A549 (cell line): ENCODE measurements at regions not wholly inside any gene's neighbourhood (a gene's known extent, or its start where the extent isn't known, plus 50 kb on each side); places are given as distances from the start of the nearest gene placed in this dataset.

Source experiments
- ATAC-seq, 2 experiments: fragments of 200-7000 bp in 1 of 2; fragments of >200 bp in 1 of 2; cut with Nextera tagmentation in 1 of 2; cut with Tn5 transposase in 1 of 2; 3 replicates each; pipeline versions ENCODE4 v1.8.0 to v1.9.1; 2018 to 2020; ENCODE audit warnings: mild to moderate bottlenecking in 1 of 2, moderate library complexity in 1 of 2
- CTCF ChIA-PET: fragments of 300-600 bp; sonication (Branson Sonifier 250); formaldehyde crosslinking; extraction: SDS; loops from one replicate; lab custom pipeline; 2021; ENCODE audit warnings: antibody characterized with exemption, inconsistent platforms; lab: Yijun Ruan, JAX
- POLR2A ChIA-PET: fragments of 350-600 bp; formaldehyde crosslinking; extraction: SDS; loops from one replicate; lab custom pipeline; 2021; ENCODE audit warnings: antibody characterized with exemption, inconsistent platforms; lab: Yijun Ruan, JAX
- DNase-seq, 2 experiments: peaks; one replicate each; pipeline versions ENCODE4 v3.0.0 to v3.0.0-alpha.2; 2011 to 2016; ENCODE audit warnings: low read depth in 1 of 2, low spot score in 1 of 2
- FAIRE-seq: peaks from 2 replicates; lab custom pipeline; 2011; peaks lifted over from hg19 to GRCh38; lab: Jason Lieb, UNC
- H3K27ac ChIP-seq, 2 experiments: fragments of >200 bp; sonication (Bioruptor Twin); formaldehyde crosslinking; 3 replicates each; pipeline ENCODE4 v1.5.1; 2016 to 2017
- H3K4me1 ChIP-seq: fragments of >200 bp; sonication (Bioruptor Twin); formaldehyde crosslinking; 3 replicates; pipeline ENCODE4 v1.6.1; 2016
- H3K4me2 ChIP-seq: fragments of >200 bp; sonication (Bioruptor Twin); formaldehyde crosslinking; 3 replicates; pipeline ENCODE4 v1.6.1; 2016
- H3K4me3 ChIP-seq: fragments of >200 bp; sonication (Bioruptor Twin); formaldehyde crosslinking; 3 replicates; pipeline ENCODE4 v1.5.1; 2016
- H3K9me3 ChIP-seq: fragments of >200 bp; sonication (Bioruptor Twin); formaldehyde crosslinking; 3 replicates; pipeline ENCODE4 v1.6.1; 2016
- BCL3 ChIP-seq: fragments of >200 bp; sonication (Bioruptor Twin); formaldehyde crosslinking; IDR thresholded peaks from 3 replicates; pipeline ENCODE4 v1.6.1; 2016
- CBX2 ChIP-seq: fragments of 200-600 bp; sonication (generic); IDR thresholded peaks from 2 replicates; pipeline ENCODE4 v1.6.1; 2016; ENCODE audit warnings: low read depth, mild to moderate bottlenecking, borderline replicate concordance
- E2F6 ChIP-seq: IDR thresholded peaks from 2 replicates; pipeline ENCODE4 v1.6.1; 2012; ENCODE audit warnings: low read depth, borderline replicate concordance
- EHMT2 ChIP-seq: fragments of 200-600 bp; sonication (generic); IDR thresholded peaks from 2 replicates; pipeline ENCODE4 v1.6.1; 2016; ENCODE audit warnings: antibody characterized with exemption, low read depth, mild to moderate bottlenecking, moderate library complexity
- ESRRA ChIP-seq: fragments of 150-350 bp; IDR thresholded peaks from 2 replicates; pipeline ENCODE4 v1.6.1; 2014; ENCODE audit warnings: mild to moderate bottlenecking, low read length, borderline replicate concordance
- FOSB ChIP-seq: fragments of 250-450 bp; sonication (Bioruptor Pico); IDR thresholded peaks from 2 replicates; pipeline ENCODE4 v1.5.0; 2020; ENCODE audit warnings: mild to moderate bottlenecking, moderate library complexity
- GATA3 ChIP-seq: IDR thresholded peaks from 2 replicates; pipeline ENCODE4 v1.6.1; 2012; ENCODE audit warnings: borderline replicate concordance
- HEYL ChIP-seq: fragments of 250-450 bp; sonication (Bioruptor Pico); IDR thresholded peaks from 2 replicates; pipeline ENCODE4 v1.8.0; 2021; ENCODE audit warnings: mild to moderate bottlenecking, moderate library complexity
- HOXA7 ChIP-seq: fragments of 250-450 bp; sonication (Bioruptor Pico); IDR thresholded peaks from 2 replicates; pipeline ENCODE4 v1.5.0; 2020; ENCODE audit warnings: mild to moderate bottlenecking, moderate library complexity
- HOXB5 ChIP-seq: fragments of 250-450 bp; sonication (Bioruptor Pico); IDR thresholded peaks from 2 replicates; pipeline ENCODE4 v1.5.0; 2020; ENCODE audit warnings: mild to moderate bottlenecking, moderate library complexity
- KDM1A ChIP-seq: fragments of 200-600 bp; sonication (generic); IDR thresholded peaks from 2 replicates; pipeline ENCODE4 v1.6.1; 2016; ENCODE audit warnings: low read depth, mild to moderate bottlenecking
- MAFK ChIP-seq: fragments of 450-650 bp; IDR thresholded peaks from 2 replicates; pipeline ENCODE4 v1.6.1; 2014; ENCODE audit not compliant: partially characterized antibody
- MYC ChIP-seq: IDR thresholded peaks from 2 replicates; pipeline ENCODE4 v1.6.1; 2012; ENCODE audit warnings: mild to moderate bottlenecking, inconsistent platforms, low read length, improper control_type of control experiment, borderline replicate concordance
- NFE2L2 ChIP-seq: fragments of 150-350 bp; conservative IDR thresholded peaks from 2 replicates; pipeline ENCODE4 v1.6.1; 2014; ENCODE audit warnings: low read length
- NPAS2 ChIP-seq: fragments of 250-450 bp; sonication (Bioruptor Pico); IDR thresholded peaks from 2 replicates; pipeline ENCODE4 v1.8.0; 2022; ENCODE audit warnings: mild to moderate bottlenecking, moderate library complexity, borderline replicate concordance
- POLR2A ChIP-seq: IDR thresholded peaks from 2 replicates; pipeline ENCODE4 v1.6.1; 2012; ENCODE audit warnings: mild to moderate bottlenecking, low read length
- POLR2AphosphoS2 ChIP-seq: conservative IDR thresholded peaks from 2 replicates; pipeline ENCODE4 v1.6.1; 2012; ENCODE audit warnings: low read length, improper control_type of control experiment, inconsistent platforms
- REST ChIP-seq: fragments of 200-600 bp; sonication (generic); IDR thresholded peaks from 2 replicates; pipeline ENCODE4 v1.6.1; 2016; ENCODE audit warnings: antibody characterized with exemption, mild to moderate bottlenecking, moderate library complexity
- RNF2 ChIP-seq: fragments of 200-600 bp; sonication (generic); IDR thresholded peaks from 2 replicates; pipeline ENCODE4 v1.6.1; 2016; ENCODE audit warnings: low read depth, mild to moderate bottlenecking, antibody characterized with exemption, moderate library complexity, borderline replicate concordance
- SREBF2 ChIP-seq: fragments of 450-650 bp; IDR thresholded peaks from 2 replicates; pipeline ENCODE4 v1.6.1; 2014; ENCODE audit warnings: mild to moderate bottlenecking, moderate library complexity
- TFCP2L1 ChIP-seq: fragments of 250-450 bp; sonication (Bioruptor Pico); IDR thresholded peaks from 2 replicates; pipeline ENCODE4 v1.5.0; 2021; ENCODE audit warnings: mild to moderate bottlenecking
- USF2 ChIP-seq: fragments of 450-650 bp; IDR thresholded peaks from 2 replicates; pipeline ENCODE4 v1.6.1; 2014; ENCODE audit warnings: antibody characterized with exemption
- ZC3H11A ChIP-seq: fragments of 450-650 bp; IDR thresholded peaks from 2 replicates; pipeline ENCODE4 v1.6.1; 2014; ENCODE audit warnings: antibody characterized with exemption, mild to moderate bottlenecking
- WGBS: methylation state at CpG from one replicate; pipeline ENCODE4 v1.1.6; 2017; ENCODE audit errors: missing lambda C conversion rate; 5-methylcytosine and 5-hydroxymethylcytosine counted together

GRCh38 chr5:92402956-92403702 lies 1020.0 kb upstream of the ARRDC3 start:
- H3K27ac ChIP-seq, result no peak overlapping the region
- ChIA-PET POLR2A (no interaction called here), CTCF (no interaction called here)
- no peaks in the 10 kb centered on the region for H3K4me1 ChIP-seq
- ATAC-seq (no peak), DNase-seq (no peak), FAIRE-seq (no peak)
- H3K4me3 ChIP-seq, result no peak overlapping the region
- TF ChIP-seq FOSB (CRISPR knock-in tag) (no peak), POLR2AphosphoS2 (no peak), GATA3 (no peak), MAFK (no peak), REST (no peak), EHMT2 (no peak), TFCP2L1 (CRISPR knock-in tag) (no peak), SREBF2 (no peak), MYC (no peak), HOXB5 (CRISPR knock-in tag) (no peak), ESRRA (no peak), BCL3 (no peak), KDM1A (no peak), ZC3H11A (no peak), HOXA7 (CRISPR knock-in tag) (no peak)
- no peaks in the 10 kb centered on the region for H3K9me3 ChIP-seq
- H3K4me2 ChIP-seq, result no peak overlapping the region
- 81% methylated on average over 7 of the region's 7 CpGs for WGBS

- WGBS, result 58% methylated on average over 2 of the region's 2 CpGs
- DNase-seq, result no peak
- H3K4me2 ChIP-seq, result no peak overlapping the region
- H3K27ac ChIP-seq, result no peak overlapping the region
- ATAC-seq, result no peak
- H3K9me3 ChIP-seq, result no peaks in the 10 kb centered on the region
- H3K4me1 ChIP-seq, result no peaks in the 10 kb centered on the region
- FAIRE-seq, result no peak
- TF ChIP-seq NPAS2 (no peak), MYC (no peak), CBX2 (no peak), USF2 (no peak), BCL3 (no peak), REST (no peak), POLR2A (no peak), KDM1A (no peak), RNF2 (no peak), ESRRA (no peak), E2F6 (no peak), HEYL (no peak), NFE2L2 (no peak)
- ChIA-PET POLR2A (no interaction called here), CTCF (no interaction called here)
- no peak overlapping the region for H3K4me3 ChIP-seq
Observed at GRCh38 chr5:92402045-92402444, 1018.9 kb upstream of the ARRDC3 start.
